Hematopoietic multipotent progenitor cell (in vitro differentiated cells): ENCODE measurements at regions not wholly inside any gene's neighbourhood (a gene's known extent, or its start where the extent isn't known, plus 50 kb on each side); places are given as distances from the start of the nearest gene placed in this dataset.

Experiments used
- DNase-seq, 3 donors: peaks; one replicate each; pipeline ENCODE4 v3.0.0-alpha.2; 2011 to 2015; ENCODE audit warnings: low read depth in 2 of 3, low spot score in 2 of 3

DNA sequence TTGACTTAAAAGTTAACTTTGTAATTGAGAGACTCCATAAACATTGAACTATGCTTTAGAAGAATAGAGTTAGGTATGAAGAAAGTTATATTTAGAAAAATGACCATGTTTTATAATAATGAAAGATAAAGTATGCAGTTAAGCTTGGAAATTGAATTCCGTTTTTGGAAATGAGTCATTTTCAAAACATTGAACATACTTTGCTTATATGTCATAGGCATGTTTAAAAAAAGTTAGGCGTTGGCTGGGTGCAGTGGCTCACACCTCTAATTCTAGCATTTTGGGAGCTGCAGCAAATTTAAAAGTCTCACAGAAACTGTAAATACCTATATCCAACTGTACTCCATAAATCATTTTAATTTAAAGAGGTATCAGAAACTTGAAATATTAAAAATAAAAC lies 607.4 kb downstream of the CBLN2 start:
- DNase-seq = no peak

DNA sequence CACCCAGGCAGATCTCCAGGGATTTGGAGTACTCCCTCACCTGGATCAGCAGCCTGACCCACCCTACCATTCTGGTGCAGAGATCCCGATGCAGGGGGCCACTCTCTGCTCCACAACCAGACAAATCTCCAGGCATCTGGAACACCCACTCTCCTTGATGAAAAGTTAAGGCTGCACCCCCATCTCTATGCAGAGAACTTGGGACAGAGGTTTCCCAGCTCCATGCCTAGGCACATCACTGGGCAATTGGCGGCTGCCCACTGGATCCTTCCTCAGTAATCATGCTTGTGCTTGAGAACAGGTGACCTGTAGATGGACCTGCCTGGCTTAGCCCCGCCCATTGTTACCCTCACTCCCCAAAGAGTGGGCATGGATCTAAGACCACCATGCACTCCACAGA lies 624.9 kb downstream of the CBLN2 start:
- no peak for DNase-seq

DNA sequence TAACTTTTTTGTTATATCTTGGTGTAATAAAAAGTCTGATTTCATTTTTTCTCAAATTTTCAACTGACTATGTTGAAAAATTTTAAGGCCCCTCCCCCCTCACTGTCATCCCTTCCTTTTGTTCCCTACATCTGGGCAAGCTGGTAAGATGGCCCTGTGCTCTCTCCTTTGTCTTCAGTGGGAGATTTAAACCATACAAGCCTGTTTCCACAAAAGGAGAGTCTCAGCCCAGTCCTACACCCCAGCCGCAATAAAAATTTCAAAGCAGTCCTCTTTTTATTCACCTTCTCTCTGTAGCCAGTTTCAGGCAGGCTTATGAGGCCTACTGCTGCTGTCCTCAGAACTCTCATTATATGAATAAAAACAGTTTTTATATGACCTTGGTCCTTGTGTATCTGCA lies 630.5 kb downstream of the CBLN2 start:
- DNase-seq = no peak

DNA sequence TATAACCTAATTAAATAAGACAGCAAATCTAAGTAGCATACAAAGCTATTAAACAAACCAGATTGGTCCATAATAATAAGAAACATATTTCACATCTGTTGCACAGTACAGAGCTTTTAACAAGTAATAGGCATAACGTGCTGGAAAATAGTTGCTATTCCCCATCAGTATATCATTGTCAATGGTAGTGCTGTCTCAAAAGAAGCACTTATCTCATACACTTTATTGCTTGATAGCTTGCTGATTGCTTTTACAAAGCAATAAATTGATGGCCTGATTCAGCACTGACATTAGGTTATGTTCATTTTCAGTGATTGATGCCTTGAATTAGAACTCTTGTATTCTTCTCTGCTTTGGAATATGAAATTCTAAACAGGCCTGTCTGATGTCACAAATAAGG lies 641.7 kb downstream of the CBLN2 start:
- no peak for DNase-seq

DNA sequence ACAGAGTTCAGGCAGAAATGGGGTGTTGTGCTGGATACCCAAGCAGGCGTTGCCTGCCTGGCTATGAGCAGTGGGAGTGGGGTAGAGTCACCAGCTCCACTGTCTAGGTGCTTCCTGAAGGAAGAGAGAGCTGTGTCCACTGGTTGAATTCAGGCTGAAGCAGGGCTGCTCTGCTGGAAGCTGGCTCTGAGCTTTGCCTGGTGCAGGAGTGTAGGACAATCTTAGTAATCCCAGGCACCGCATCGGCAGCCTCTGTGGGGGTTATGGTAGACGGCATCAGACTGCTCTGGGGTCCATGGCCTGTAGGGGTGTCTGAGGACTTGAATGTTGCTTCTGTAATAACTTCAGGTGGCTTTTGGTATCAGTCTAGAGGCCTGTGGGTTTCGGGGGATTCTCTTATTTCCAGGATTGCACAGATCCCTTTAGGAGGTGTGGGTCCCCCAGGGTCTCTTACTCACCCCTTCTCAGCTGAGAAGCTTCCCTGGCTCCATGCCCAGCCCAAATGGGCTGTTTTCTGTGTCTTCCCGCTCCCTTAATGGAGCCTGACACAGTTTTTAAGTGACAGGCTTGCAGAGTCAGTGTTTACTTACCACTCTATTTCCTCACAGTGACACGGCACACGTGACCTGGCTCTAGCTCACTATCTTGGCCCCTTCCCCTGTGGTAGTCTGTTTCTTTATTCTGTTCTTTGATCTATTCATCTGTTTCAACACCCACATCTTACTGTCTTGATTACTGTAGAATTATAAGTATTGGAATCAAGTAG lies 644.3 kb downstream of the CBLN2 start:
- DNase-seq = peak in 1 of 3 donors; percentile 12

DNA sequence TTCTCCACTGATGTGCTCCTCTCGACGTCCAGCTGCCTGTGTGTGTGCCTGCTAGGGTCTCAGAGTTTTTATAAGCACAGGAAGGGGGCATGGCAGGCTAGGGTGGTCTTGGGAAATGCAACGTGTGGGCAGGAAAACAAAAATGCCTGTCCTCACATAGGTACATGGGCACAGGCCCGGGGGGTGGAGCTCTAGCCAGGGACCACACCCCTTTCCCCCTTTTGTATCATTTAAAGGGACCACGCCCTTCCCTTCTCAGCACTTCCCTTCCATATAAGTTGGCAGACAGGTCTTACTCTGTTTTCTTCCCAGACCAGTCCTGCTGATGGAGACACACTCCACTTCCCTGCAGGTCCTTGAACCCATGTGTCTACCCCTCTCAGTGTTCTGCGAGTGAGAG lies 645.0 kb downstream of the CBLN2 start:
- no peak for DNase-seq

DNA sequence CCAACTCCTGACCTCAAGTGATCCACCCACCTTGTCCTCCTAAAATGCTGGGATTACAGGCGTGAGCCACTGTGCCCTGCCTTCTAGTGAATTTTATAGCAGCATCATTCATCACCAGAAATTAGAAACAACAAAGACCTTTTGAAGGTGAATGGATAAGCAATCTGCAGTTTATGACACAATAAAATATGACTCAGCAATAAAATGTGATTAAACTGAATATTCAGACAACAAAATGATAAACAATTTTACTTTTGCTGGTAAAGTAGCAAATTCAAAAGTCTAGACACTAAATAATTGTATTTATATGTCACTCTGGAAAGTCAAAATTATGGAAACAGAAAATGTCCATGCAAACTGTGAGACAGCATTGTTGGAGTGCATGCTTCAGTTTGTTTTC lies 656.6 kb downstream of the CBLN2 start:
- no peak for DNase-seq

DNA sequence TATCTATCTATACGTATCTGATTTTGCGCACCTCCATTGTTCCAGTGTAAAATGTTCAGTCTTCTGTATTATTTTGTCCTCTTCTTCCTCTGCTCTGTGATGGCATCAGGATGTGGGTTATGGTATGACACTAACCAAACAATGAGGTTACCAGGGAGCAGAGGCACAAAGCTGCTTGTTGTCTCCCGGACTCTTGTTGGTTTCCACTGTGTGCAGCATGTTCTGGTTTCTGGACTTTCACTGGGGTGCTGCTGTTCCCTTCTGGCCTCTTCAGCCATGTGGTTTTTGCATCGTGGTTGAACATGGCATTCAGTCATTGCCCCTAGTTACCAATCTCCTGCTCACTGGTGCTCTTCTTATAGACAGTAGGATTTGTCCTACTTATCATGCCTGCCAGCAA lies 665.9 kb downstream of the CBLN2 start:
- no peak for DNase-seq

DNA sequence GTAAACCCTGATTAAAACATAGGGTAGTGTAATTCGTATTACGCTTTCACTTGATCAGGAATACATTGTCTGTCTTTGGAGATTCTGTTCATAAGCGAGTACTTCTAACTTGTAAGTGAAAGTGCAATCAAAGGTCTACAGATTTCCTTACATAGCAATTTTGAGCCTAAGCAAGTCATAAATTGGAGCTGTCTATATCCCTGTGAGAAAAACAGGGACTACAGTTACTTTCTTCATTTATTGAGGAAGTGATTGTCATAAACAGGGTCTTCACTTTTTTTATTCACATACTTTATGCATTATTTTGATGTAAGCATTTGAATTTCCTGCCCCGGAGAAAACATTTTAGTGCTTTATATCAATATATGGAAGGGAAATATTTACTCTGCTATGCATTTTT lies 670.4 kb downstream of the CBLN2 start:
- DNase-seq = no peak

DNA sequence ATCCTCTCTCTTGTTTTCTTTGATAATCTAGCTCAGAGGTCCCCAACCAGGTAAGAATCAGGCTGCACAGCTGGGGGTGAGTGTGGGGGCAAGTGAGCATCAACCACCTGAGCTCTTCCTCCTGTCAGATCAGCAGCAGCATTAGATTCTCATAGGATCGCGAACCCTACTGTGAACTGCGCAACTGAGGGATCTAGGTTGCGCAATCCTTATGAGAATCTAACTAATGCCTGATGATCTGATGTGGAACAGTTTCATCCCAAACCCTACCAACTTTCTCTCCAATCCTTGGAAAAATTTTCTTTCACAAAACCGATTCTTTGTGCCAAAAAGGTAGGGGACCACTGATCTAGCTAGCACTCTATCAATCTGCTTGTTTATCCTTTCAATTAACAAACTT lies 678.3 kb downstream of the CBLN2 start:
- DNase-seq = no peak

DNA sequence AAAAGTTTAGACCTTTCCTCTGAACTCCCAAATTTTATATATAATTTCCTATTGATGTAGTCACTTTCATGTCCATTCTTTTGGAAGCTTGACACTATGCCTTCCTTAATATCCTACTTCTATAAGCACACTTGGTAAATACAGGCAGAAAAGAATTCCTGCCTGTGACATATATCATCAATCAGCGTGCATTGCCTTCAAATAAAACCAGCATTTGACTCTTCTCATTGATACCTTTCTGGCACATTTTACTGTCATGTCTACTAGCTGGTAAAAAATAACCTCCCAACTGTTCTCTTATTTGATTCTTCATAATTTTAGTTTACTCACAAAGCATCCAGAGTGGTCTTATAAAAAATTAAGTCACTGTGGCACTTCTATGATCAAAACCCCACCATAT lies 693.5 kb downstream of the CBLN2 start:
- DNase-seq = no peak

DNA sequence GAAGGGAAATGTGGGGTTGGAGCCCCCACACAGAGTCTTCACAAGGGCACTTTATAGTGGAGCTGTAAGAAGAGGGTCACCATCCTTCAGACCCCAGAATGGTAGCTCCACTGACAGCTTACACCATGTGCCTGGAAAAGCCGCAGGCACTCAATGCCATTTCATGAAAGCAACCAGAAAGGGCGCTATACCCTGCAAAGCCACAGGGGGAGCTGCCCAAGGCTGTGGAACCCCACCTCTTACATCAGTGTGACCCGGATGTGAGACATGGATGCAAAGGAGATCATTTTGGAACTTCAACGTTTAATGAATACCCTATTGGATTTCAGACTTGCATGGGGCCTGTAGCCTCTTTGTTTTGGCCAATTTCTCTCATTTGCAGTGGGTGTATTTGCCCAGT lies 694.7 kb downstream of the CBLN2 start:
- DNase-seq = no peak

DNA sequence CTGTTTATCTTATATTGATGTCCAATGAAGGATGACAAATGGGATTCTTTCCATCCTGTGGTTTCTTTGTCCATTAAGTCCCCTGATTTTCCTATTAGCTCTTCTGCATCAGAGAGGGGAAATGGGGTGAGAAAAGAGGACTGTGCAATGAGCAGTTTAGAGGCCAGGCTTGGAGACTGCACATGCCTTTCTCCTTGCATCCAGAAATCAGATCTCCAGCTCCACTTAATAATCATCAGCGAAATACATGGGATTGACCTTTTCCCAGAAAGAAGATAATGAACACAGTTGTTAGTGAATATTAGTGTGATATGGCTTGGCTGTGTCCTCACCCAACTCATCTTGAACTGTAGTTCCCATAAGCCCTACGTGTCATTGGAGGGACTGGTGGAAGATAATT lies 697.4 kb downstream of the CBLN2 start:
- no peak for DNase-seq

DNA sequence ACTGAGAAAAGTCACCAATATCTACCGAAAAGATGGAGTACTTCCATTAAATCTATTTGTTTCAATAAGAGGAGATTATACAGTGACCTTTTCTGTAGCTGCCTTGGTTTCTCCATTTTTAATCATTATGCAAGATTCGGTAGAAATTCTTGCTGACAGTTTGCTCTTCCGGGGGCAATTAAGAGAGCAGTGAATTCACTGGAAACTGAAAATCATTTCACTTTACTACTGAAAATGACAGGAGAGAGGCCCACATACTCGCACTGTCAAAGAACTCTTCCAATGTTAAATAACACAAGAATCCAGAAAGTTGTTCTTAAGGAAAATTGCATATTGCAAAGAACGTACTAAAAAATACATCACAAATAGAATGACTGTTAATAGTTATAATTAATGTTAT lies 699.3 kb downstream of the CBLN2 start:
- no peak for DNase-seq

DNA sequence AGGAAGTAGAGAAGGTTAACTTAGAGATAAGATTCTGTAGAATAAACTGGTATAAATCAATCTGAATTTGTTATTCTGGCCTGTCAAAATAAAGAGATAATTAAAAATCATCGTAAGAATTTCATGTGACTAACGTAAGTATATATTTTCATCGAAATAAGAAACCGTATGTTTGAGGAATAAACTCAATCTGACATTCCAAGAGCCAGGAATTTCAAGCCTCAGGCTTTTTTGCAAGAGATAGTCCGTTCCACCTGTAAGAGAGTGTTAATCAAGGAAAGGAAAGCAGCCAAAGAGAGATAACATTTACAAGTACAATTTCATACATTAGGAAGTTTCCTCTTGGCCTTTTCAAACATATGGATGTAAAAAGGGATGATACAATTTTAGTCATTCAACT lies 701.5 kb downstream of the CBLN2 start:
- no peak for DNase-seq

DNA sequence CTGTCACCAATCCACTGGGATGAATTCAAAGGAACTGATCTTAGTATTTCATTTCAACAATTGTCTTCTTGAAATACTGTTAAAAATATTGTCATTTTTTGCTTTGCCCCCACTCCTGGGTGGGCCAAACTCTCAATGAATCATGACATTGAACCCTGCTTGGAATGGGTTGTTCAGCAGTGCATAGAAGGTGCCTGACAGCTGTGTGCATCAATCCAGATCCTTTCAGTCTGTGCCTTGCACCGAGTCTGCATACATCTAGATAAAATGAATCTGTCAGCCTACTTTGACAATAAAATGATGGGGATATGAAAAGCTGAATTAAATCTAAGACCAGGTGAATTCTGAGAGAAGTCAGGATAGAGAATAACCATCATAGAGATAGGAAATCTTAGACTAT lies 706.6 kb downstream of the CBLN2 start:
- DNase-seq = no peak

DNA sequence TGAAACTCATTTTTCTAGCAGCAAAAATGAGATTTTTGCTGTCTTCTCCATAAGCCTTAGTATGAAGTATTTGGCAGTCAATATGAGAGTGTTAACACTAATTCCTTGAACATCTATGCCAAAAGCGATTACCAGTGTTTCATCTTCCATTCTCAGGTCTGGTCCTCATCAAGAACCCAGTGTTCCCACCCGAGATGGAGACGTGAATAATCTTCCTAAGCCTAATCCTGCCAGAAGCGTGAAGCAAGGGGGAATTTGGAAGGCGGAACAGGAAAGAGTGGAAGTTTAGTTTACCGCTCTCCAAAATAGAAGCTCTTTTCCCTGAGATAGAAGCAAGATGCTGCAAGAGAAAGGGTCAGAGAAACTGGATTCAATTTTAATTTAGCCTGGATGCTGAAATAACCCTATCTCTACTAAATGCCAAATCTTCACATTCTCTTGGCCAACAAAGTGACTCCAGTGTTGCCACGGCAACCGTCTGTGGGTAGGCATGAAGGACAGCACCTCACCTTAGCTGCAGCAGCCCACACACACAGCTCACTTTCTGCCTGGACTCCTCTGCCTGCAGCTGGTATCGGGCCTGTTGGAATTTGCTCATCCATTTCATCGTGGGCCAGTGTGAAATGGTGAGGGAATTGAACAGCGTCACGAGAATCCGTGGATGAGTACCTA lies 711.1 kb downstream of the CBLN2 start:
- no peak for DNase-seq

DNA sequence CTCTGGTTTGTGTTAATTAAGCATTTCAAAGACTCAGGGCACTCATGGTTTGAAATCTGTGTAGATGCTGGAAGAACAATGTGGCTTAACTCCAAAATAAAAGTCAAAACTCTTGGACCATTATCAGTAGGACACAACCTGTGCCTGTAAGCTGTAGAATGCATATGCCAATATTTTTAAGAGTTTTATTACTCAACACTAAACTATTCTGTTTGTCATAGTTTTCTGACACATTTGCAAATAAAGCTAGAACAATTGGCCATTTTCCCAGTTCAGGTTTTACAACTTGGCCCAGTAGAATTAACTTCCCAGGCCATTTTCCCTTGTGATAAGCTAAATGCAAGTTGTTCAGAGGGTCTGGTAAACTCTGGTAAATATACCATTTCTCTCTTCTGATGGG lies 713.1 kb downstream of the CBLN2 start:
- DNase-seq = no peak

DNA sequence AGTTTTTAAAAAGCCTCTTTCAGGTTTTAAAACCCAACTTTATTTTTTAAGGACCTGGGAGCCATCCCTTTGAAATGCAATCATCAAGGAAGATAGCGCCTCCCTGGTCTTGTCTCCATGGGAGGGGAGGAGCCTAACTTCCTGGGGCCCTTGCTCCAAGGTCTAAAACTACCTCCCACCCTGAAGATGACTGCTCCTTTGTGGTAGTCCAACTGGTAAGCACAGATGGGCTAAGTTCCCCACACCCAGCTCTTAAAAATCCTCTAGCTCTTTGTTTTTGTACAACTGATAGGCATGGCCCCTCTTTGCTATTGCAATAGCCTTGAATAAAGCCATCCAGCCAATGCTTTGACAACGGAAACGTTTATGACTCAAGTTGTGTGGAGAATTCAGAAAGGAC lies 716.8 kb downstream of the CBLN2 start:
- DNase-seq = no peak

DNA sequence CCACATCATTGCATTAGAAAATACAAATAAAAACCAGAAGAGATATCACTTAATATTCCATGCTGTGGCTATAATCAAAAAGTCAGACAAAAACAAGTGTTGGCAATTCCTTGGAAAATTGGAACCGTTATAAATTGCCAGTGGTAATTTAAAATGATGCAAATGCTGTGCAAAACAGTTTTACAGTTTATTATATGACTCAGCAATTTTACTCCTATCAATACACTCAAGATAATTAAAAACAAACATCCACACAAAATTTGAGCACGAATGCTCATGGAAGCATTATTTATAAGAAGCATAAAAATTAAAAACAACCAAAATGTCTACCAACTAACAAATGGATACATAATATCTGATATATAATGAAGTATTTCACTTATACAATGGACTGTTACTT lies 728.8 kb downstream of the CBLN2 start:
- DNase-seq = no peak

DNA sequence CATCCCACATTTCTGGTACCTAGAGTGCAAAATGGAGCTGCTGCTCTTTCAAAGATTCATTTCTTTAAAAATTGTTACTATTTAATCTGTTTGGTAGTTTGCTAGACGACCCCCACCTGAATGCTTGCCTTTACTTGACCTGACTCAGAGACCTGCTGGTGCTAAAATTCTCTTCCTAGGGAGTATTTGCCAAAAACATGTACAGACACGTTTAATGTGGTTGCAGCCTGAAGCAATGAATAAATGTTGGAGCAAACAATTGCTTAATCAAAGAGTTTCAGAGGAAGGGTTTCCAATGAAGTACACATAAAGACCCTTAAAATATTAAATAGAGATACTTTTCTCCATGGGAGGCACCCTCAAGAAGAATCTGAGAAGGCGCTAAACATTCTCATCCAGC lies 734.4 kb downstream of the CBLN2 start:
- DNase-seq = no peak

DNA sequence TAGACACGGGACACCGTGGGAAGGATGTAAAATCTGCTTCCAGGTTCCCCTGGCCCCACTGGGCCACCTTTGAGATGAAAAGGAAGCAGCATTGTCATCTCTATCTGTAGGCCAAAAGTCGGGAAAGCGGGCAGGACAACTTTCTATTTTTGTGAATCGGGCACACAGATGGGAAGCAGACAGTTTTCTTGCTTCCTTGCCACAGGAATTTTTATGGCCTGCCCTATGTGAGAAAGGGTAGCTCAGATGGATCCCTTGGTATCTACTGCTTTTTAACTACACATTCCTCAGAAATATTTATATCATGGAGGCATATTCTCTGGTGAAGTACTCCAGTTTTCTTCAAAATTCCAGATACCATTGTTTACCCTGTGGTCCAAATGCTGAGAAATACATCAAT lies 735.5 kb downstream of the CBLN2 start:
- no peak for DNase-seq

DNA sequence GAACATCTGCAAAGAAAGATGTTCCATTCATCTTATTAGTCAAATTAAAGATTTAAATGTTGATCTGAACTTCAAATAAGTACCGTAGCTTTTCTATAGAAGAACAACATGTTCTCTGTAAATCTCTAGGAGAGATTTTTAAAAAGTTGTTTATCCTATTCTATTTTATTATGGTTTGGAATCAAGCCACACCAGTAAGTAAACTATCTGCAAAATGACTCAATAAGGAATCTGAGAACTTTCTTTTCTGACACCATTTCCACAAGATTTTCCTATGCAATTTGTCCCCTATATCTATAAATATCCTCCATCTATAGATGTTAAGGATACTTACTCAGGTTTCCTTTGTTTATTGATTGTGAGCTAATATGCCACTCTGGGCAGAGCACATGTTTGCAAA lies 736.6 kb downstream of the CBLN2 start:
- DNase-seq = no peak
